Cardiac muscle cell (in vitro differentiated cells and primary cell): ENCODE measurements at regions not wholly inside any gene's neighbourhood (a gene's known extent, or its start where the extent isn't known, plus 50 kb on each side); places are given as distances from the start of the nearest gene placed in this dataset.
"Not testable (repeated sequence)": the region's sequence is repeated elsewhere in the genome, so short reads cannot be mapped to it uniquely, and the experiment has no call there.

Source experiments
- DNase-seq, 2 donors: peaks; one replicate each; pipeline versions ENCODE4 v3.0.0 to v3.0.0-alpha.2; 2010 to 2017; ENCODE audit warnings: low read depth in 1 of 2, low spot score in 1 of 2
- H3K27ac ChIP-seq: fragments of 200-600 bp; sonication (generic); 2 replicates; pipeline ENCODE4 v1.5.1; 2016
- H3K27me3 ChIP-seq: fragments of 200-600 bp; sonication (generic); 2 replicates; pipeline ENCODE4 v1.6.0; 2016; ENCODE audit warnings: control low read depth
- H3K36me3 ChIP-seq: fragments of 200-600 bp; sonication (generic); 2 replicates; pipeline ENCODE4 v1.5.1; 2016; ENCODE audit warnings: control low read depth
- H3K4me1 ChIP-seq: fragments of 200-600 bp; sonication (generic); 2 replicates; pipeline ENCODE4 v1.8.1; 2017; ENCODE audit warnings: low read depth, mild to moderate bottlenecking, mixed run types
- H3K4me3 ChIP-seq: fragments of 200-600 bp; sonication (generic); 2 replicates; pipeline ENCODE4 v1.5.1; 2016; ENCODE audit warnings: mild to moderate bottlenecking
- H3K9me3 ChIP-seq: fragments of 200-600 bp; sonication (generic); 2 replicates; pipeline ENCODE4 v1.5.1; 2017; ENCODE audit warnings: low read depth, mild to moderate bottlenecking, control low read depth
- TF ChIP-seq, protein P1 (sequence below): IDR thresholded peaks from 2 replicates; pipeline ENCODE4 v1.5.1; 2012; ENCODE audit warnings: low read depth, mild to moderate bottlenecking, low read length

DNA sequence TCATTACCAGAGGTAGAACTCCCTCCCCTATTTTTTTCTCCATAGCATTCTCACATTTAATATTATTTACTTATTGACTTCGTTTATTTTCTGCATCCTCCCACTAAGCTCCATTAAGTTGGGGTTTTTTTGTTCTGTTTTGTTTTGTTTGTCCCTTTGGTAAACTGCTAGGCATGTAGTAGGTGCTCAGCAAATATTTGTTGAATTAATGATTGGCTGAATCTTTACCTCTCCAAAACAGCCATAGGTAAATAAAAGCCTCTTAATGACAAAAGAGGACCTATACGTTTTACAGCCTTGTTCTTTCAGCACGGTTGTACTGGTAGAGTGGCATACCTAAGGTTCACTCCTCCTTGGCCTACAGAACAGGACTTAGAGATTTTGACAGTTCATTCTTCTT, 52.0 kb downstream of the PRORP start:
- DNase-seq, result no peak
- no peak overlapping the region for H3K4me3 ChIP-seq
- no peak overlapping the region for H3K27ac ChIP-seq
- TF ChIP-seq, protein P1, sequence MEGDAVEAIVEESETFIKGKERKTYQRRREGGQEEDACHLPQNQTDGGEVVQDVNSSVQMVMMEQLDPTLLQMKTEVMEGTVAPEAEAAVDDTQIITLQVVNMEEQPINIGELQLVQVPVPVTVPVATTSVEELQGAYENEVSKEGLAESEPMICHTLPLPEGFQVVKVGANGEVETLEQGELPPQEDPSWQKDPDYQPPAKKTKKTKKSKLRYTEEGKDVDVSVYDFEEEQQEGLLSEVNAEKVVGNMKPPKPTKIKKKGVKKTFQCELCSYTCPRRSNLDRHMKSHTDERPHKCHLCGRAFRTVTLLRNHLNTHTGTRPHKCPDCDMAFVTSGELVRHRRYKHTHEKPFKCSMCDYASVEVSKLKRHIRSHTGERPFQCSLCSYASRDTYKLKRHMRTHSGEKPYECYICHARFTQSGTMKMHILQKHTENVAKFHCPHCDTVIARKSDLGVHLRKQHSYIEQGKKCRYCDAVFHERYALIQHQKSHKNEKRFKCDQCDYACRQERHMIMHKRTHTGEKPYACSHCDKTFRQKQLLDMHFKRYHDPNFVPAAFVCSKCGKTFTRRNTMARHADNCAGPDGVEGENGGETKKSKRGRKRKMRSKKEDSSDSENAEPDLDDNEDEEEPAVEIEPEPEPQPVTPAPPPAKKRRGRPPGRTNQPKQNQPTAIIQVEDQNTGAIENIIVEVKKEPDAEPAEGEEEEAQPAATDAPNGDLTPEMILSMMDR, result no peak
- H3K9me3 ChIP-seq, result no peaks in the 10 kb centered on the region
- no peaks in the 10 kb centered on the region for H3K4me1 ChIP-seq
- H3K27me3 ChIP-seq, result no peaks in the 10 kb centered on the region
- H3K36me3 ChIP-seq, result no peaks in the 10 kb centered on the region

DNA sequence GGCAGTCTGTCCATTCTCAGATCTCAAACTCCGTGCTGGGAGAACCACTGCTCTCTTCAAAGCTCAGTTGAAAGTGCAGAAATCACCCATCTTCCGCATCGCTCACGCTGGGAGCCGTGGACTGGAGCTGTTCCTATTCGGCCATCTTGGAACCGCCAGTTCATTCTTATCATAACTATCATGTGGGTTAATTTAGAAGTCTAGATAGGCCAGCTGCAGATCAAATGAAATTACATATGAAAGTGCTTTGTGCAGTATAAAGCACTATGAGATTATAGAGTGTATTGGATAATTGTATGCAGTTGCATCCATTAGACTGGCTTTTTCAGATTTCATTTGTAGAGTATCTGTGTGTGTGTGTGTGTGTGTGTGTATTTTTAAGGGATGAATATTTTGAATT, 57.8 kb downstream of the PRORP start:
- H3K4me3 ChIP-seq, result no peak overlapping the region
- TF ChIP-seq, protein P1, result no peak
- no peaks in the 10 kb centered on the region for H3K27me3 ChIP-seq
- DNase-seq, result no peak
- H3K4me1 ChIP-seq, result no peaks in the 10 kb centered on the region
- H3K36me3 ChIP-seq, result peaks cover 10% of the 10 kb centered on the region
- H3K9me3 ChIP-seq, result no peaks in the 10 kb centered on the region
- H3K27ac ChIP-seq, result no peak overlapping the region

DNA sequence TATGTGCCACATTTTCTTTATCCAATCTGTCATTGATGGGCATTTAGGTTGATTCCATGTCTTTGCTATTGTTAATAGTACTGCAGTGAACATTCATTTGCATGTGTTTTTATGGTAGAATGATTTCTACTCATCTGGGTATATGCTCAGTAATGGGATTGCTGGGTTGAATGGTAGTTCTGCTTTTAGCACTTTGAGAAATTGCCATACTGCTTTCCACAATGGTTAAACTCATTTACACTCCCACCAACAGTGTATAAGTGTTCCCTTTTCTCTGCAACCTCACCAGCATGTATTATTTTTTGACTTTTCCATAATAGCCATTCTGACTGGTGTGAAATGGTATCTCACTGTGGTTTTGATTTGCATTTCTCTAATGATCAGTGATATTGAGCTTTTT, 62.5 kb downstream of the PRORP start:
- H3K27me3 ChIP-seq, DNase-seq, H3K27ac ChIP-seq, H3K4me1 ChIP-seq, H3K9me3 ChIP-seq, H3K36me3 ChIP-seq, H3K4me3 ChIP-seq: not testable (repeated sequence)

DNA sequence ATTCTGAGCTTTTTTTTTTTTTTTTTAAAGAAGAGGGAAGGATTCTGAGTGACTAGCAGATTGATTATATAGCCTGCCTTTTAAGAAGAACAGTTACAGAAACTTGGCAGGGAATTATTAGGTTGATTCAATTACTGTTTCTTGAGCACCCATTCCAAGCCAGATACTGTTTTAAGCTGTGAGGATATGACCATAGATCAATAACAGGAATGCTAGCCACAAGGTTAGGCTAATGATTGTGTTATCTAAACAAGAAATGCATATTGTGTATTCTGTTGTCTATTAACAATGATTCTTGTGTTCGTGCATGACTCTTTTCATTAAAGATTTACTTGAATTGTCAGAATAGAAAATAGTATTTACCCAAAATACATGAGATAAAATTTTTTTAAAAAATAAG, 67.1 kb downstream of the PRORP start:
- H3K27me3 ChIP-seq, result no peaks in the 10 kb centered on the region
- no peak overlapping the region for H3K4me3 ChIP-seq
- TF ChIP-seq, protein P1, result no peak
- no peak overlapping the region for H3K27ac ChIP-seq
- no peak for DNase-seq
- no peaks in the 10 kb centered on the region for H3K9me3 ChIP-seq
- peaks cover 2% of the 10 kb centered on the region for H3K36me3 ChIP-seq
- H3K4me1 ChIP-seq, result no peaks in the 10 kb centered on the region

DNA sequence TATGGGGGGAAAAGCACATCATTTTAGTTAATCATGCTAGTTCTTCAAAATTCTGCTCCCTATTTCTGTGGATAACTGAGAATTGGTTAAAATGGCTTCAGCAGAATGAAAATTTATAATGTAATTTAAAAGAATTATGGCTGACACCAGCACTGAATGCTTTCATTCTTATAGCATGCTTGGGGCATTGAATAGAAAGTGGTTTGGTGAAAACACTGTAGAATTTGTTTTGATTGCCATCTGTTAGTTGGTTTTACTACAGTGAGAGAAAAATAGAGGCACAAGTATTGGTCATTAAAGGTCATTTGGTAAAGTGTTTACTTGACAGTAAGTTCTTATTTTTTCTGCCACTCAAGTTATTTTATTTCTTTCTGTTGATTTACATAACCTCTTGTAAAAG, 70.8 kb downstream of the PRORP start:
- H3K27me3 ChIP-seq, result no peaks in the 10 kb centered on the region
- H3K36me3 ChIP-seq, result peaks cover 2% of the 10 kb centered on the region
- TF ChIP-seq, protein P1, result no peak
- no peaks in the 10 kb centered on the region for H3K9me3 ChIP-seq
- no peak for DNase-seq
- H3K4me1 ChIP-seq, result no peaks in the 10 kb centered on the region
- no peak overlapping the region for H3K27ac ChIP-seq
- H3K4me3 ChIP-seq, result no peak overlapping the region

DNA sequence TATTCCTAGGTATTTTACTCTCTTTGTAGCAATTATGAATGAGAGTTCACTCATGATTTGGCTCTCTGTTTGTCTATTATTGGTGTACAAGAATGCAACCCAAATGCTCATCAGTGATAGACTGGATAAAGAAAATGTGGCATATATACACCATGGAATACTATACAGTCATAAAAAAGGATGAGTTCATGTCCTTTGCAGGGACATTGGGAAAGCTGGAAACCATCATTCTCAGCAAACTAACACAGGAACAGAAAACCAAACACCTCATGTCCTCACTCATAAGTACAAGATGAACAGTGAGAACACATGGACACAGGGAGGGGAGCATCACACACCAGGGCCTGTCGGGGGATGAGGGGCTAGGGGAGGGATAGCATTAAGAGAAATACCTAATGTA, 71.8 kb downstream of the PRORP start:
- H3K27me3 ChIP-seq, H3K4me1 ChIP-seq, DNase-seq, H3K27ac ChIP-seq, H3K4me3 ChIP-seq, H3K36me3 ChIP-seq, H3K9me3 ChIP-seq: not testable (repeated sequence)

DNA sequence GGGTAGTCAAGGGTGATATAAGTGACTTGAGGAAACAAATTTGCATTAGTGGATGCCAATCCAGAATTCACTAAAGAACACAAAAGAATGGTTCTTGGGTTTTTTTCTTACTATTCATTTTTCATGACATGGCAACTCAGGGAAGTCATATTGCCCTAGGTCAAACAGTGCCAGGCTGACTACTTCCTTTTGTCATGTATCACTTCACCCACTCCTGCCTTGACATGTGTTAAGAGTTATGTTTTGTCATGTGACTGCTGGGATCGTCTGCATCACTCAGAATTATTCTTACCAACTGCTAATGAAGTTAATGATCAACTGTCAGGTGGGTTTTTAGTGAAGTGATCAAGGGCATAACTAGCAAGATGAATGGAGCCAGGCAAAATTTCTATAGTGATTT, 74.2 kb downstream of the PRORP start:
- Histone ChIP-seq H3K4me3 (no peak overlapping the region), H3K4me1 (no peaks in the 10 kb centered on the region), H3K27ac (no peak overlapping the region), H3K27me3 (no peaks in the 10 kb centered on the region), H3K36me3 (peaks cover under 1% of the 10 kb centered on the region), H3K9me3 (no peaks in the 10 kb centered on the region)
- no peak for DNase-seq
- TF ChIP-seq, protein P1, result no peak
